ENCODE measurements at regions not wholly inside any gene's neighbourhood (a gene's known extent, or its start where the extent isn't known, plus 50 kb on each side); places are given as distances from the start of the nearest gene placed in this dataset.

GRCh38 chr6:125665295-125665814 is 84.1 kb upstream of the HEY2 start:
- DNase-seq, result no peak
- no peak overlapping the region for H3K4me3 Mint-ChIP-seq
- peaks cover 0 to 2% (median 0%) of the 10 kb centered on the region in 11 donors for H3K9me3 Mint-ChIP-seq
- intact Hi-C loops (cut with micrococcal nuclease), result no loop called here
- ChIA-PET CTCF (no interaction called here), POLR2A (no interaction called here)
- H3K27me3 Mint-ChIP-seq, result peaks cover 2 to 11% (median 7%) of the 10 kb centered on the region in 5 donors
- no peaks in the 10 kb centered on the region for H3K36me3 ChIP-seq (ENCODE audit: control insufficient read depth in 2 of 3, insufficient read depth in 3 of 3, low read length in 3 of 3)
- no peak overlapping the region for H3K4me3 ChIP-seq (ENCODE audit: low read length)
- no peak for ATAC-seq
- H3K27ac ChIP-seq (ENCODE audit: low read depth, low read length), result no peak overlapping the region
- H3K9me3 ChIP-seq (ENCODE audit: control insufficient read depth in 2 of 3, low read length in 3 of 3), result no peaks in the 10 kb centered on the region
- H3K27ac Mint-ChIP-seq, result no peak overlapping the region
- H3K4me1 Mint-ChIP-seq, result no peaks in the 10 kb centered on the region
- H3K36me3 Mint-ChIP-seq, result no peaks in the 10 kb centered on the region
- H3K4me1 ChIP-seq (ENCODE audit: control insufficient read depth in 2 of 2, insufficient read depth in 2 of 2, low read length in 2 of 2), result no peaks in the 10 kb centered on the region
- no peaks in the 10 kb centered on the region for H3K27me3 ChIP-seq (ENCODE audit: control insufficient read depth in 2 of 2, insufficient read depth in 2 of 2, low read length in 2 of 2)

GRCh38 chr6:125667326-125667725 is 82.1 kb upstream of the HEY2 start:
- Histone ChIP-seq H3K27ac (ENCODE audit: low read depth, low read length) (no peak overlapping the region), H3K4me3 (ENCODE audit: low read length) (no peak overlapping the region), H3K27me3 (ENCODE audit: control insufficient read depth in 2 of 2, insufficient read depth in 2 of 2, low read length in 2 of 2) (no peaks in the 10 kb centered on the region), H3K36me3 (ENCODE audit: control insufficient read depth in 2 of 3, insufficient read depth in 3 of 3, low read length in 3 of 3) (no peaks in the 10 kb centered on the region), H3K4me1 (ENCODE audit: control insufficient read depth in 2 of 2, insufficient read depth in 2 of 2, low read length in 2 of 2) (no peaks in the 10 kb centered on the region), H3K9me3 (ENCODE audit: control insufficient read depth in 2 of 3, low read length in 3 of 3) (no peaks in the 10 kb centered on the region)
- intact Hi-C loops (cut with micrococcal nuclease), result no loop called here
- ATAC-seq, result no peak
- DNase-seq, result no peak
- H3K4me3 Mint-ChIP-seq, result no peak overlapping the region
- H3K9me3 Mint-ChIP-seq, result peaks cover 0 to 2% (median 0%) of the 10 kb centered on the region in 11 donors
- H3K27ac Mint-ChIP-seq, result no peak overlapping the region
- CTCF ChIA-PET, result no interaction called here
- POLR2A ChIA-PET, result no interaction called here
- no peaks in the 10 kb centered on the region for H3K36me3 Mint-ChIP-seq
- H3K4me1 Mint-ChIP-seq, result no peaks in the 10 kb centered on the region
- H3K27me3 Mint-ChIP-seq, result peaks cover 5 to 16% (median 11%) of the 10 kb centered on the region in 5 donors

- no peaks in the 10 kb centered on the region for H3K36me3 Mint-ChIP-seq
- H3K9me3 ChIP-seq (ENCODE audit: control insufficient read depth in 2 of 3, low read length in 3 of 3), result no peaks in the 10 kb centered on the region
- H3K9me3 Mint-ChIP-seq, result peaks cover 0 to 2% (median 0%) of the 10 kb centered on the region in 11 donors
- DNase-seq, result no peak
- H3K36me3 ChIP-seq (ENCODE audit: control insufficient read depth in 2 of 3, insufficient read depth in 3 of 3, low read length in 3 of 3), result no peaks in the 10 kb centered on the region
- H3K27me3 Mint-ChIP-seq, result peaks cover 5 to 16% (median 13%) of the 10 kb centered on the region in 5 donors
- H3K4me1 Mint-ChIP-seq, result no peaks in the 10 kb centered on the region
- no peak for ATAC-seq
- no peak overlapping the region for H3K27ac Mint-ChIP-seq
- intact Hi-C loops (cut with micrococcal nuclease), result no loop called here
- no peak overlapping the region for H3K4me3 ChIP-seq (ENCODE audit: low read length)
- H3K27me3 ChIP-seq (ENCODE audit: control insufficient read depth in 2 of 2, insufficient read depth in 2 of 2, low read length in 2 of 2), result no peaks in the 10 kb centered on the region
- POLR2A ChIA-PET, result no interaction called here
- no peak overlapping the region for H3K27ac ChIP-seq (ENCODE audit: low read depth, low read length)
- no peaks in the 10 kb centered on the region for H3K4me1 ChIP-seq (ENCODE audit: control insufficient read depth in 2 of 2, insufficient read depth in 2 of 2, low read length in 2 of 2)
- H3K4me3 Mint-ChIP-seq, result no peak overlapping the region
- CTCF ChIA-PET, result no interaction called here
Observed at GRCh38 chr6:125668071-125668470, 81.4 kb upstream of the HEY2 start.

- intact Hi-C loops (cut with micrococcal nuclease), result no loop called here
- CTCF ChIA-PET, result no interaction called here
- Histone ChIP-seq H3K9me3 (ENCODE audit: control insufficient read depth in 2 of 3, low read length in 3 of 3) (no peaks in the 10 kb centered on the region), H3K27ac (ENCODE audit: low read depth, low read length) (no peak overlapping the region), H3K4me3 (ENCODE audit: low read length) (no peak overlapping the region), H3K36me3 (ENCODE audit: control insufficient read depth in 2 of 3, insufficient read depth in 3 of 3, low read length in 3 of 3) (no peaks in the 10 kb centered on the region), H3K4me1 (ENCODE audit: control insufficient read depth in 2 of 2, insufficient read depth in 2 of 2, low read length in 2 of 2) (no peaks in the 10 kb centered on the region), H3K27me3 (ENCODE audit: control insufficient read depth in 2 of 2, insufficient read depth in 2 of 2, low read length in 2 of 2) (no peaks in the 10 kb centered on the region)
- ATAC-seq, result no peak
- no peaks in the 10 kb centered on the region for H3K36me3 Mint-ChIP-seq
- H3K27ac Mint-ChIP-seq, result no peak overlapping the region
- no peaks in the 10 kb centered on the region for H3K4me1 Mint-ChIP-seq
- DNase-seq, result no peak
- H3K27me3 Mint-ChIP-seq, result peaks cover 7 to 33% (median 27%) of the 10 kb centered on the region in 5 donors
- POLR2A ChIA-PET, result no interaction called here
- H3K4me3 Mint-ChIP-seq, result no peak overlapping the region
- no peaks in the 10 kb centered on the region for H3K9me3 Mint-ChIP-seq
Observed at GRCh38 chr6:125670568-125670967, 78.9 kb upstream of the HEY2 start.

GRCh38 chr6:125671323-125671722 is 78.1 kb upstream of the HEY2 start:
- no peak overlapping the region for H3K4me3 ChIP-seq (ENCODE audit: low read length)
- Mint-ChIP-seq H3K9me3 (no peaks in the 10 kb centered on the region), H3K4me1 (no peaks in the 10 kb centered on the region), H3K4me3 (no peak overlapping the region), H3K27ac (no peak overlapping the region), H3K27me3 (peaks cover 10 to 35% (median 27%) of the 10 kb centered on the region in 5 donors), H3K36me3 (no peaks in the 10 kb centered on the region)
- CTCF ChIA-PET, result no interaction called here
- H3K27ac ChIP-seq (ENCODE audit: low read depth, low read length), result no peak overlapping the region
- H3K9me3 ChIP-seq (ENCODE audit: control insufficient read depth in 2 of 3, low read length in 3 of 3), result no peaks in the 10 kb centered on the region
- no peaks in the 10 kb centered on the region for H3K4me1 ChIP-seq (ENCODE audit: control insufficient read depth in 2 of 2, insufficient read depth in 2 of 2, low read length in 2 of 2)
- no peaks in the 10 kb centered on the region for H3K36me3 ChIP-seq (ENCODE audit: control insufficient read depth in 2 of 3, insufficient read depth in 3 of 3, low read length in 3 of 3)
- no peaks in the 10 kb centered on the region for H3K27me3 ChIP-seq (ENCODE audit: control insufficient read depth in 2 of 2, insufficient read depth in 2 of 2, low read length in 2 of 2)
- intact Hi-C loops (cut with micrococcal nuclease), result no loop called here
- DNase-seq (no peak), ATAC-seq (no peak)
- POLR2A ChIA-PET, result no interaction called here

GRCh38 chr6:125674230-125674629 is 75.2 kb upstream of the HEY2 start:
- ChIA-PET POLR2A (no interaction called here), CTCF (no interaction called here)
- H3K27me3 Mint-ChIP-seq, result peaks cover 15 to 36% (median 27%) of the 10 kb centered on the region in 5 donors
- DNase-seq (no peak), ATAC-seq (no peak)
- H3K4me3 Mint-ChIP-seq, result no peak overlapping the region
- intact Hi-C loops (cut with micrococcal nuclease), result no loop called here
- no peaks in the 10 kb centered on the region for H3K4me1 ChIP-seq (ENCODE audit: control insufficient read depth in 2 of 2, insufficient read depth in 2 of 2, low read length in 2 of 2)
- peaks cover 0 to 4% (median 2%) of the 10 kb centered on the region in 7 donors for H3K4me1 Mint-ChIP-seq
- no peaks in the 10 kb centered on the region for H3K36me3 Mint-ChIP-seq
- H3K27ac ChIP-seq (ENCODE audit: low read depth, low read length), result no peak overlapping the region
- no peak overlapping the region for H3K4me3 ChIP-seq (ENCODE audit: low read length)
- no peaks in the 10 kb centered on the region for H3K9me3 ChIP-seq (ENCODE audit: control insufficient read depth in 2 of 3, low read length in 3 of 3)
- peaks cover 0 to 2% of the 10 kb centered on the region in 2 donors for H3K27me3 ChIP-seq (ENCODE audit: control insufficient read depth in 2 of 2, insufficient read depth in 2 of 2, low read length in 2 of 2)
- H3K27ac Mint-ChIP-seq, result no peak overlapping the region
- H3K36me3 ChIP-seq (ENCODE audit: control insufficient read depth in 2 of 3, insufficient read depth in 3 of 3, low read length in 3 of 3), result no peaks in the 10 kb centered on the region
- H3K9me3 Mint-ChIP-seq, result peaks cover 0 to 3% (median 0%) of the 10 kb centered on the region in 11 donors

GRCh38 chr6:125678601-125679000 is 70.8 kb upstream of the HEY2 start:
- Histone ChIP-seq H3K4me3 (ENCODE audit: low read length) (no peak overlapping the region), H3K27me3 (ENCODE audit: control insufficient read depth in 2 of 2, insufficient read depth in 2 of 2, low read length in 2 of 2) (peaks cover 0 to 2% of the 10 kb centered on the region in 2 donors), H3K9me3 (ENCODE audit: control insufficient read depth in 2 of 3, low read length in 3 of 3) (no peaks in the 10 kb centered on the region), H3K36me3 (ENCODE audit: control insufficient read depth in 2 of 3, insufficient read depth in 3 of 3, low read length in 3 of 3) (no peaks in the 10 kb centered on the region), H3K4me1 (ENCODE audit: control insufficient read depth in 2 of 2, insufficient read depth in 2 of 2, low read length in 2 of 2) (no peaks in the 10 kb centered on the region), H3K27ac (ENCODE audit: low read depth, low read length) (no peak overlapping the region)
- H3K4me3 Mint-ChIP-seq, result no peak overlapping the region
- DNase-seq (no peak), ATAC-seq (no peak)
- ChIA-PET POLR2A (no interaction called here), CTCF (no interaction called here)
- H3K9me3 Mint-ChIP-seq, result peaks cover 0 to 12% (median 3%) of the 10 kb centered on the region in 11 donors
- no peak overlapping the region for H3K27ac Mint-ChIP-seq
- H3K27me3 Mint-ChIP-seq, result peaks cover 26 to 52% (median 30%) of the 10 kb centered on the region in 5 donors
- H3K36me3 Mint-ChIP-seq, result peaks cover 0 to 9% (median 0%) of the 10 kb centered on the region in 5 donors
- intact Hi-C loops (cut with micrococcal nuclease), result no loop called here
- peaks cover 0 to 13% (median 9%) of the 10 kb centered on the region in 7 donors for H3K4me1 Mint-ChIP-seq
